CD4-positive, alpha-beta T cell (primary cell): ENCODE measurements at regions not wholly inside any gene's neighbourhood (a gene's known extent, or its start where the extent isn't known, plus 50 kb on each side); places are given as distances from the start of the nearest gene placed in this dataset.

Experiments
- ATAC-seq: fragments of 200-7000 bp; cut with Tn5 transposase; one replicate; pipeline ENCODE4 v1.10.0; 2022; ENCODE audit warnings: mild to moderate bottlenecking; ENCODE audit not compliant: poor library complexity
- CTCF ChIA-PET: fragments of 350-600 bp; sonication (Branson Sonifier 250); formaldehyde crosslinking; loops from one replicate; lab custom pipeline; 2021; ENCODE audit warnings: antibody characterized with exemption, inconsistent platforms; lab: Charles Lee
- POLR2A ChIA-PET: fragments of 350-600 bp; sonication (Branson Sonifier 250); formaldehyde crosslinking; loops from one replicate; lab custom pipeline; 2021; ENCODE audit warnings: antibody characterized with exemption, inconsistent platforms; lab: Charles Lee
- DNase-seq, 14 experiments: peaks; one replicate each; pipeline ENCODE4 v3.0.0-alpha.2; 2013 to 2020; ENCODE audit warnings: mixed read lengths in 2 of 14
- H3K27ac ChIP-seq, 2 donors: one replicate each; pipeline versions ENCODE4 v1.5.1 to v1.7.0; 2013; ENCODE audit warnings: low read length in 2 of 2, low read depth in 1 of 2, mild to moderate bottlenecking in 1 of 2
- H3K27me3 ChIP-seq, 2 experiments: 1 replicate in 1 of 2; 2 replicates in 1 of 2; pipeline versions ENCODE4 v1.6.1 to v1.7.0; 2013; ENCODE audit warnings: low read length in 2 of 2, control low read depth in 1 of 2, mild to moderate bottlenecking in 1 of 2, moderate library complexity in 1 of 2; ENCODE audit not compliant: insufficient read depth in 2 of 2, control insufficient read depth in 1 of 2
- H3K36me3 ChIP-seq: one replicate; pipeline ENCODE4 v1.6.1; 2013; ENCODE audit warnings: low read length, control low read depth; ENCODE audit not compliant: insufficient read depth
- H3K4me1 ChIP-seq: one replicate; pipeline ENCODE4 v1.6.1; 2013; ENCODE audit warnings: low read length, control low read depth; ENCODE audit not compliant: insufficient read depth
- H3K4me3 ChIP-seq: one replicate; pipeline ENCODE4 v1.5.1; 2013; ENCODE audit warnings: mild to moderate bottlenecking, low read length, moderate library complexity
- H3K9me3 ChIP-seq, 2 experiments: 1 replicate in 1 of 2; 2 replicates in 1 of 2; pipeline versions ENCODE4 v1.6.1 to v1.7.0; 2013; ENCODE audit warnings: low read length in 2 of 2, mild to moderate bottlenecking in 2 of 2, control low read depth in 1 of 2, moderate library complexity in 1 of 2; ENCODE audit not compliant: control insufficient read depth in 1 of 2, insufficient read depth in 1 of 2
- H3K27ac Mint-ChIP-seq: one replicate; pipeline ENCODE4 v1.8.0; 2020; ENCODE audit warnings: mixed read lengths
- H3K27me3 Mint-ChIP-seq: one replicate; pipeline ENCODE4 v1.8.0; 2021; ENCODE audit warnings: mixed read lengths
- H3K36me3 Mint-ChIP-seq: one replicate; pipeline ENCODE4 v1.8.0; 2021; ENCODE audit warnings: low read depth, mixed read lengths
- H3K4me1 Mint-ChIP-seq: one replicate; pipeline ENCODE4 v1.8.0; 2021; ENCODE audit warnings: low read depth, mixed read lengths
- H3K4me3 Mint-ChIP-seq: one replicate; pipeline ENCODE4 v1.8.0; 2020; ENCODE audit warnings: mild to moderate bottlenecking, mixed read lengths
- H3K9me3 Mint-ChIP-seq: one replicate; pipeline ENCODE4 v1.8.0; 2020; ENCODE audit warnings: mixed read lengths
- intact Hi-C, 2 experiments: fragments of 100-400 bp; cut with DNase I in 1 of 2; cut with micrococcal nuclease in 1 of 2; formaldehyde crosslinking; loops; one replicate each; pipeline versions ENCODE4 v1.15.1 to v1.9.0; 2023 to 2025; cut with DNase I, micrococcal nuclease
- TF ChIP-seq, protein P1 (sequence below): fragments of 200-600 bp; IDR thresholded peaks from one replicate; pipeline ENCODE4 v1.8.0; 2022; ENCODE audit warnings: antibody characterized with exemption, mild to moderate bottlenecking

- Histone ChIP-seq H3K4me3 (no peak overlapping the region), H3K4me1 (no peaks in the 10 kb centered on the region), H3K9me3 (no peaks in the 10 kb centered on the region), H3K27ac (no peak overlapping the region), H3K36me3 (no peaks in the 10 kb centered on the region), H3K27me3 (no peaks in the 10 kb centered on the region)
- Mint-ChIP-seq H3K27me3 (peaks cover 6% of the 10 kb centered on the region), H3K27ac (no peak overlapping the region), H3K4me3 (no peak overlapping the region), H3K36me3 (no peaks in the 10 kb centered on the region), H3K9me3 (no peaks in the 10 kb centered on the region), H3K4me1 (no peaks in the 10 kb centered on the region)
- TF ChIP-seq, protein P1, sequence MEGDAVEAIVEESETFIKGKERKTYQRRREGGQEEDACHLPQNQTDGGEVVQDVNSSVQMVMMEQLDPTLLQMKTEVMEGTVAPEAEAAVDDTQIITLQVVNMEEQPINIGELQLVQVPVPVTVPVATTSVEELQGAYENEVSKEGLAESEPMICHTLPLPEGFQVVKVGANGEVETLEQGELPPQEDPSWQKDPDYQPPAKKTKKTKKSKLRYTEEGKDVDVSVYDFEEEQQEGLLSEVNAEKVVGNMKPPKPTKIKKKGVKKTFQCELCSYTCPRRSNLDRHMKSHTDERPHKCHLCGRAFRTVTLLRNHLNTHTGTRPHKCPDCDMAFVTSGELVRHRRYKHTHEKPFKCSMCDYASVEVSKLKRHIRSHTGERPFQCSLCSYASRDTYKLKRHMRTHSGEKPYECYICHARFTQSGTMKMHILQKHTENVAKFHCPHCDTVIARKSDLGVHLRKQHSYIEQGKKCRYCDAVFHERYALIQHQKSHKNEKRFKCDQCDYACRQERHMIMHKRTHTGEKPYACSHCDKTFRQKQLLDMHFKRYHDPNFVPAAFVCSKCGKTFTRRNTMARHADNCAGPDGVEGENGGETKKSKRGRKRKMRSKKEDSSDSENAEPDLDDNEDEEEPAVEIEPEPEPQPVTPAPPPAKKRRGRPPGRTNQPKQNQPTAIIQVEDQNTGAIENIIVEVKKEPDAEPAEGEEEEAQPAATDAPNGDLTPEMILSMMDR, result no peak
- DNase-seq (no peak), ATAC-seq (no peak)
- intact Hi-C loops, result no loop called here
- POLR2A ChIA-PET, result no interaction called here
- CTCF ChIA-PET, result no interaction called here
Observed at GRCh38 chr1:170284016-170284415, 138.3 kb downstream of the NTMT2 start.

GRCh38 chr1:170284512-170284911 is 138.8 kb downstream of the NTMT2 start:
- intact Hi-C loops, result no loop called here
- Mint-ChIP-seq H3K27me3 (peaks cover 6% of the 10 kb centered on the region), H3K4me1 (no peaks in the 10 kb centered on the region), H3K27ac (no peak overlapping the region), H3K4me3 (no peak overlapping the region), H3K36me3 (no peaks in the 10 kb centered on the region), H3K9me3 (no peaks in the 10 kb centered on the region)
- H3K9me3 ChIP-seq, result no peaks in the 10 kb centered on the region
- no peaks in the 10 kb centered on the region for H3K27me3 ChIP-seq
- no peaks in the 10 kb centered on the region for H3K36me3 ChIP-seq
- TF ChIP-seq, protein P1, result no peak
- ChIA-PET POLR2A (no interaction called here), CTCF (no interaction called here)
- no peak overlapping the region for H3K4me3 ChIP-seq
- no peak for DNase-seq
- ATAC-seq, result no peak
- H3K4me1 ChIP-seq, result no peaks in the 10 kb centered on the region
- no peak overlapping the region for H3K27ac ChIP-seq

- Histone ChIP-seq H3K4me3 (no peak overlapping the region), H3K4me1 (no peaks in the 10 kb centered on the region), H3K9me3 (no peaks in the 10 kb centered on the region), H3K27me3 (no peaks in the 10 kb centered on the region), H3K36me3 (no peaks in the 10 kb centered on the region), H3K27ac (no peak overlapping the region)
- ChIA-PET POLR2A (no interaction called here), CTCF (no interaction called here)
- no peak overlapping the region for H3K27ac Mint-ChIP-seq
- no peak overlapping the region for H3K4me3 Mint-ChIP-seq
- peaks cover 6% of the 10 kb centered on the region for H3K27me3 Mint-ChIP-seq
- ATAC-seq (no peak), DNase-seq (no peak)
- intact Hi-C loops, result no loop called here
- H3K9me3 Mint-ChIP-seq, result no peaks in the 10 kb centered on the region
- H3K4me1 Mint-ChIP-seq, result no peaks in the 10 kb centered on the region
- TF ChIP-seq, protein P1, result no peak
- H3K36me3 Mint-ChIP-seq, result no peaks in the 10 kb centered on the region
Observed at GRCh38 chr1:170284951-170285350, 139.2 kb downstream of the NTMT2 start.
